A549 (cell line): ENCODE measurements at regions not wholly inside any gene's neighbourhood (a gene's known extent, or its start where the extent isn't known, plus 50 kb on each side); places are given as distances from the start of the nearest gene placed in this dataset.

ENCODE experiments used
- ATAC-seq, 2 experiments: fragments of 200-7000 bp in 1 of 2; fragments of >200 bp in 1 of 2; cut with Nextera tagmentation in 1 of 2; cut with Tn5 transposase in 1 of 2; 3 replicates each; pipeline versions ENCODE4 v1.8.0 to v1.9.1; 2018 to 2020; ENCODE audit warnings: mild to moderate bottlenecking in 1 of 2, moderate library complexity in 1 of 2
- CTCF ChIA-PET: fragments of 300-600 bp; sonication (Branson Sonifier 250); formaldehyde crosslinking; extraction: SDS; loops from one replicate; lab custom pipeline; 2021; ENCODE audit warnings: antibody characterized with exemption, inconsistent platforms; lab: Yijun Ruan, JAX
- POLR2A ChIA-PET: fragments of 350-600 bp; formaldehyde crosslinking; extraction: SDS; loops from one replicate; lab custom pipeline; 2021; ENCODE audit warnings: antibody characterized with exemption, inconsistent platforms; lab: Yijun Ruan, JAX
- DNase-seq, 2 experiments: peaks; one replicate each; pipeline versions ENCODE4 v3.0.0 to v3.0.0-alpha.2; 2011 to 2016; ENCODE audit warnings: low read depth in 1 of 2, low spot score in 1 of 2
- FAIRE-seq: peaks from 2 replicates; lab custom pipeline; 2011; peaks lifted over from hg19 to GRCh38; lab: Jason Lieb, UNC
- H3K27ac ChIP-seq, 2 experiments: fragments of >200 bp; sonication (Bioruptor Twin); formaldehyde crosslinking; 3 replicates each; pipeline ENCODE4 v1.5.1; 2016 to 2017
- H3K4me1 ChIP-seq: fragments of >200 bp; sonication (Bioruptor Twin); formaldehyde crosslinking; 3 replicates; pipeline ENCODE4 v1.6.1; 2016
- H3K4me2 ChIP-seq: fragments of >200 bp; sonication (Bioruptor Twin); formaldehyde crosslinking; 3 replicates; pipeline ENCODE4 v1.6.1; 2016
- H3K4me3 ChIP-seq: fragments of >200 bp; sonication (Bioruptor Twin); formaldehyde crosslinking; 3 replicates; pipeline ENCODE4 v1.5.1; 2016
- H3K9me3 ChIP-seq: fragments of >200 bp; sonication (Bioruptor Twin); formaldehyde crosslinking; 3 replicates; pipeline ENCODE4 v1.6.1; 2016
- CBX2 ChIP-seq: fragments of 200-600 bp; sonication (generic); IDR thresholded peaks from 2 replicates; pipeline ENCODE4 v1.6.1; 2016; ENCODE audit warnings: low read depth, mild to moderate bottlenecking, borderline replicate concordance
- CEBPB ChIP-seq, 2 experiments: fragments of >200 bp in 1 of 2; sonication (Bioruptor Twin) in 1 of 2; formaldehyde crosslinking in 1 of 2; IDR thresholded peaks; 2 replicates each; pipeline ENCODE4 v1.6.1; 2012 to 2016
- CHD2 ChIP-seq: fragments of 150-350 bp; IDR thresholded peaks from 2 replicates; pipeline ENCODE4 v1.6.1; 2014; ENCODE audit warnings: low read length; ENCODE audit not compliant: partially characterized antibody
- CHD4 ChIP-seq: fragments of 200-600 bp; sonication (generic); IDR thresholded peaks from 2 replicates; pipeline ENCODE4 v1.6.1; 2016; ENCODE audit warnings: antibody characterized with exemption, mild to moderate bottlenecking, borderline replicate concordance
- CTCF ChIP-seq: fragments of >200 bp; sonication (Bioruptor Twin); formaldehyde crosslinking; IDR thresholded peaks from 3 replicates; pipeline ENCODE4 v1.5.1; 2016
- EHMT2 ChIP-seq: fragments of 200-600 bp; sonication (generic); IDR thresholded peaks from 2 replicates; pipeline ENCODE4 v1.6.1; 2016; ENCODE audit warnings: antibody characterized with exemption, low read depth, mild to moderate bottlenecking, moderate library complexity
- ELK1 ChIP-seq: fragments of 150-350 bp; IDR thresholded peaks from 2 replicates; pipeline ENCODE4 v1.6.1; 2014; ENCODE audit warnings: low read depth, mild to moderate bottlenecking, low read length
- FOSB ChIP-seq: fragments of 250-450 bp; sonication (Bioruptor Pico); IDR thresholded peaks from 2 replicates; pipeline ENCODE4 v1.5.0; 2020; ENCODE audit warnings: mild to moderate bottlenecking, moderate library complexity
- FOXS1 ChIP-seq: fragments of 250-450 bp; sonication (Bioruptor Pico); IDR thresholded peaks from 2 replicates; pipeline ENCODE4 v1.5.0; 2020; ENCODE audit warnings: mild to moderate bottlenecking, moderate library complexity
- GATA3 ChIP-seq: IDR thresholded peaks from 2 replicates; pipeline ENCODE4 v1.6.1; 2012; ENCODE audit warnings: borderline replicate concordance
- HES2 ChIP-seq: fragments of >200 bp; sonication (Bioruptor Twin); formaldehyde crosslinking; IDR thresholded peaks from 2 replicates; pipeline ENCODE4 v1.6.1; 2016
- HEYL ChIP-seq: fragments of 250-450 bp; sonication (Bioruptor Pico); IDR thresholded peaks from 2 replicates; pipeline ENCODE4 v1.8.0; 2021; ENCODE audit warnings: mild to moderate bottlenecking, moderate library complexity
- HMGXB4 ChIP-seq: fragments of 250-450 bp; sonication (Bioruptor Pico); IDR thresholded peaks from 2 replicates; pipeline ENCODE4 v1.5.0; 2021; ENCODE audit warnings: mild to moderate bottlenecking, moderate library complexity, borderline replicate concordance
- HOXA7 ChIP-seq: fragments of 250-450 bp; sonication (Bioruptor Pico); IDR thresholded peaks from 2 replicates; pipeline ENCODE4 v1.5.0; 2020; ENCODE audit warnings: mild to moderate bottlenecking, moderate library complexity
- HOXB13 ChIP-seq: fragments of 250-450 bp; sonication (Bioruptor Pico); IDR thresholded peaks from 2 replicates; pipeline ENCODE4 v1.5.0; 2020; ENCODE audit warnings: low read depth, mild to moderate bottlenecking, moderate library complexity
- JUN ChIP-seq, 2 experiments: fragments of >200 bp; sonication (Bioruptor Twin); formaldehyde crosslinking; IDR thresholded peaks; 2 replicates in 1 of 2; 3 replicates in 1 of 2; pipeline ENCODE4 v1.6.1; 2016 to 2017
- KDM1A ChIP-seq: fragments of 200-600 bp; sonication (generic); IDR thresholded peaks from 2 replicates; pipeline ENCODE4 v1.6.1; 2016; ENCODE audit warnings: low read depth, mild to moderate bottlenecking
- KDM5A ChIP-seq: fragments of 200-600 bp; sonication (generic); IDR thresholded peaks from 2 replicates; pipeline ENCODE4 v1.6.1; 2016; ENCODE audit warnings: antibody characterized with exemption, mild to moderate bottlenecking
- MAZ ChIP-seq: fragments of 150-350 bp; IDR thresholded peaks from 2 replicates; pipeline ENCODE4 v1.6.1; 2014; ENCODE audit warnings: antibody characterized with exemption, low read depth, low read length, borderline replicate concordance
- MYC ChIP-seq: IDR thresholded peaks from 2 replicates; pipeline ENCODE4 v1.6.1; 2012; ENCODE audit warnings: mild to moderate bottlenecking, inconsistent platforms, low read length, improper control_type of control experiment, borderline replicate concordance
- POLR2AphosphoS2 ChIP-seq: conservative IDR thresholded peaks from 2 replicates; pipeline ENCODE4 v1.6.1; 2012; ENCODE audit warnings: low read length, improper control_type of control experiment, inconsistent platforms
- RARB ChIP-seq: fragments of 250-450 bp; sonication (Bioruptor Pico); IDR thresholded peaks from 2 replicates; pipeline ENCODE4 v1.8.0; 2021; ENCODE audit warnings: mild to moderate bottlenecking, moderate library complexity
- REST ChIP-seq: fragments of 200-600 bp; sonication (generic); IDR thresholded peaks from 2 replicates; pipeline ENCODE4 v1.6.1; 2016; ENCODE audit warnings: antibody characterized with exemption, mild to moderate bottlenecking, moderate library complexity
- RNF2 ChIP-seq: fragments of 200-600 bp; sonication (generic); IDR thresholded peaks from 2 replicates; pipeline ENCODE4 v1.6.1; 2016; ENCODE audit warnings: low read depth, mild to moderate bottlenecking, antibody characterized with exemption, moderate library complexity, borderline replicate concordance
- SMC3 ChIP-seq: fragments of >200 bp; sonication (Bioruptor Twin); formaldehyde crosslinking; IDR thresholded peaks from 3 replicates; pipeline ENCODE4 v1.6.1; 2018; ENCODE audit warnings: inconsistent platforms
- ZC3H11A ChIP-seq: fragments of 450-650 bp; IDR thresholded peaks from 2 replicates; pipeline ENCODE4 v1.6.1; 2014; ENCODE audit warnings: antibody characterized with exemption, mild to moderate bottlenecking
- ZNF302 ChIP-seq: fragments of 250-450 bp; sonication (Bioruptor Pico); IDR thresholded peaks from 2 replicates; pipeline ENCODE4 v1.9.0; 2021; ENCODE audit warnings: inconsistent platforms, mild to moderate bottlenecking, moderate library complexity
- WGBS: methylation state at CpG from one replicate; pipeline ENCODE4 v1.1.6; 2017; ENCODE audit errors: missing lambda C conversion rate; 5-methylcytosine and 5-hydroxymethylcytosine counted together

- POLR2A ChIA-PET: no interaction called here
- 62% methylated on average over 12 of the region's 15 CpGs for WGBS
- DNase-seq (no peak), ATAC-seq (no peak), FAIRE-seq (no peak)
- H3K27ac ChIP-seq: no peak overlapping the region
- no peak overlapping the region for H3K4me3 ChIP-seq
- CTCF ChIA-PET: interaction anchor here (1.1 kb wide), 1 partner anchor 25 kb away, joined by 5 read pairs; no protein-coding TSS in a partner anchor
- H3K4me2 ChIP-seq: no peak overlapping the region
- peaks cover 4% of the 10 kb centered on the region; the same call in 1 of the 3 replicates for H3K9me3 ChIP-seq
- 0 out of 3 replicates have a peak, but pooled peaks cover 7% of the 10 kb centered on the region for H3K4me1 ChIP-seq
- no peak for TF ChIP-seq ELK1
- TF ChIP-seq REST: no peak
- TF ChIP-seq KDM5A: no peak
- TF ChIP-seq JUN (IDR thresholded peaks at IDR 0.05): no peak
- TF ChIP-seq HOXA7 (CRISPR knock-in tag): no peak
- TF ChIP-seq CEBPB (IDR thresholded peaks at IDR 0.05): no peak
- no peak for TF ChIP-seq RARB (CRISPR knock-in tag)
- TF ChIP-seq CBX2: no peak
- TF ChIP-seq MYC: no peak
- TF ChIP-seq CTCF: no peak
- TF ChIP-seq EHMT2: no peak
- TF ChIP-seq FOSB (CRISPR knock-in tag): no peak
These were observed 59.3 kb upstream of the DIO3 start for GRCh38 chr14:101501858-101502615.

- no peak for ATAC-seq
- Histone ChIP-seq H3K4me1 (peaks cover 7% of the 10 kb centered on the region; the same call in 1 of the 3 replicates), H3K4me3 (no peak overlapping the region), H3K27ac (no peak overlapping the region), H3K9me3 (peaks cover 4% of the 10 kb centered on the region; the same call in 1 of the 3 replicates), H3K4me2 (no peak overlapping the region)
- WGBS: 79% methylated on average over 18 of the region's 18 CpGs
- ChIA-PET POLR2A (no interaction called here), CTCF (no interaction called here)
- FAIRE-seq: no peak
- no peak for DNase-seq
- TF ChIP-seq ZNF302 (CRISPR knock-in tag) (no peak), GATA3 (no peak), HMGXB4 (CRISPR knock-in tag) (no peak), HOXB13 (CRISPR knock-in tag) (no peak), CHD2 (no peak), ZC3H11A (no peak), FOXS1 (CRISPR knock-in tag) (no peak), POLR2AphosphoS2 (no peak), HEYL (CRISPR knock-in tag) (no peak), MAZ (no peak), RNF2 (no peak), CHD4 (no peak), HES2 (no peak), JUN (IDR thresholded peaks at IDR 0.05) (no peak), KDM1A (no peak), SMC3 (no peak)
- TF ChIP-seq, all 56 proteins: peak for 0
These were observed 58.4 kb upstream of the DIO3 start for GRCh38 chr14:101502761-101503392.
